Endodermal cell (in vitro differentiated cells): ENCODE measurements at regions not wholly inside any gene's neighbourhood (a gene's known extent, or its start where the extent isn't known, plus 50 kb on each side); places are given as distances from the start of the nearest gene placed in this dataset.

Experiments
- DNase-seq: peaks from one replicate; pipeline ENCODE4 v3.0.0-alpha.2; 2017
- H3K27ac ChIP-seq: 2 replicates; pipeline ENCODE4 v1.5.1; 2013; ENCODE audit warnings: mild to moderate bottlenecking, low read depth, low read length, moderate library complexity
- H3K27me3 ChIP-seq: 2 replicates; pipeline ENCODE4 v1.6.1; 2013; ENCODE audit warnings: mild to moderate bottlenecking, low read length, moderate library complexity; ENCODE audit not compliant: insufficient read depth, control insufficient read depth, poor library complexity, severe bottlenecking
- H3K36me3 ChIP-seq: 2 replicates; pipeline ENCODE4 v1.7.0; 2013; ENCODE audit warnings: mild to moderate bottlenecking, low read length, moderate library complexity; ENCODE audit not compliant: control insufficient read depth, insufficient read depth
- H3K4me1 ChIP-seq: one replicate; pipeline ENCODE4 v1.7.0; 2013; ENCODE audit warnings: low read length; ENCODE audit not compliant: control insufficient read depth, insufficient read depth
- H3K4me3 ChIP-seq: 2 replicates; pipeline ENCODE4 v1.5.1; 2013; ENCODE audit warnings: mild to moderate bottlenecking, low read length, moderate library complexity
- H3K9ac ChIP-seq: 2 replicates; pipeline ENCODE4 v1.6.1; 2013; ENCODE audit warnings: mild to moderate bottlenecking, low read length, moderate library complexity; ENCODE audit not compliant: poor library complexity, severe bottlenecking; ENCODE audit errors: extremely low read depth
- H3K9me3 ChIP-seq: 2 replicates; pipeline ENCODE4 v1.6.1; 2013; ENCODE audit warnings: mild to moderate bottlenecking, low read length, moderate library complexity; ENCODE audit not compliant: control insufficient read depth
- H3K27ac Mint-ChIP-seq: 2 replicates; pipeline ENCODE4 v1.8.0; 2020; ENCODE audit warnings: mixed read lengths
- H3K27me3 Mint-ChIP-seq: 2 replicates; pipeline ENCODE4 v1.8.0; 2021; ENCODE audit warnings: mild to moderate bottlenecking, mixed read lengths; ENCODE audit not compliant: insufficient read depth
- H3K36me3 Mint-ChIP-seq: 2 replicates; pipeline ENCODE4 v1.8.0; 2020; ENCODE audit warnings: low read depth, mixed read lengths
- H3K4me1 Mint-ChIP-seq: 2 replicates; pipeline ENCODE4 v1.8.0; 2020; ENCODE audit warnings: mixed read lengths
- H3K4me3 Mint-ChIP-seq: 2 replicates; pipeline ENCODE4 v1.8.0; 2020; ENCODE audit warnings: mild to moderate bottlenecking, moderate library complexity, mixed read lengths
- H3K9me3 Mint-ChIP-seq: 2 replicates; pipeline ENCODE4 v1.8.0; 2020; ENCODE audit warnings: mild to moderate bottlenecking, mixed read lengths
- WGBS, 2 experiments: methylation state at CpG; one replicate each; pipeline versions ENCODE4 v1.1.5 to v1.1.7; 2013; ENCODE audit warnings: missing lambda C conversion rate in 2 of 2, mixed read lengths in 1 of 2; ENCODE audit not compliant: insufficient coverage in 1 of 2, insufficient read length in 1 of 2; 5-methylcytosine and 5-hydroxymethylcytosine counted together
- TF ChIP-seq, protein P1 (sequence below): fragments of 200-600 bp; sonication (generic); conservative IDR thresholded peaks from 2 replicates; pipeline ENCODE4 v1.5.0; 2021; ENCODE audit warnings: antibody characterized with exemption, mild to moderate bottlenecking

- H3K4me3 ChIP-seq, result no peak overlapping the region
- H3K36me3 ChIP-seq, result no peaks in the 10 kb centered on the region
- H3K4me1 ChIP-seq, result no peaks in the 10 kb centered on the region
- H3K27me3 ChIP-seq, result no peaks in the 10 kb centered on the region
- H3K4me3 Mint-ChIP-seq, result no peak overlapping the region
- H3K27ac ChIP-seq, result no peak overlapping the region
- 93 to 100% methylated on average over 1 to 2 of the region's 2 CpGs for WGBS, 2 experiments
- no peaks in the 10 kb centered on the region for H3K27me3 Mint-ChIP-seq
- no peak for DNase-seq
- peaks cover 10% of the 10 kb centered on the region for H3K4me1 Mint-ChIP-seq
- no peaks in the 10 kb centered on the region for H3K9me3 ChIP-seq
- H3K36me3 Mint-ChIP-seq, result no peaks in the 10 kb centered on the region
- no peak overlapping the region for H3K9ac ChIP-seq
- H3K27ac Mint-ChIP-seq, result no peak overlapping the region
- H3K9me3 Mint-ChIP-seq, result no peaks in the 10 kb centered on the region
- TF ChIP-seq, protein P1, sequence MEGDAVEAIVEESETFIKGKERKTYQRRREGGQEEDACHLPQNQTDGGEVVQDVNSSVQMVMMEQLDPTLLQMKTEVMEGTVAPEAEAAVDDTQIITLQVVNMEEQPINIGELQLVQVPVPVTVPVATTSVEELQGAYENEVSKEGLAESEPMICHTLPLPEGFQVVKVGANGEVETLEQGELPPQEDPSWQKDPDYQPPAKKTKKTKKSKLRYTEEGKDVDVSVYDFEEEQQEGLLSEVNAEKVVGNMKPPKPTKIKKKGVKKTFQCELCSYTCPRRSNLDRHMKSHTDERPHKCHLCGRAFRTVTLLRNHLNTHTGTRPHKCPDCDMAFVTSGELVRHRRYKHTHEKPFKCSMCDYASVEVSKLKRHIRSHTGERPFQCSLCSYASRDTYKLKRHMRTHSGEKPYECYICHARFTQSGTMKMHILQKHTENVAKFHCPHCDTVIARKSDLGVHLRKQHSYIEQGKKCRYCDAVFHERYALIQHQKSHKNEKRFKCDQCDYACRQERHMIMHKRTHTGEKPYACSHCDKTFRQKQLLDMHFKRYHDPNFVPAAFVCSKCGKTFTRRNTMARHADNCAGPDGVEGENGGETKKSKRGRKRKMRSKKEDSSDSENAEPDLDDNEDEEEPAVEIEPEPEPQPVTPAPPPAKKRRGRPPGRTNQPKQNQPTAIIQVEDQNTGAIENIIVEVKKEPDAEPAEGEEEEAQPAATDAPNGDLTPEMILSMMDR, result no peak
Measured at GRCh38 chr5:92850886-92851285, 730.1 kb downstream of the NR2F1-AS1 start.

- no peaks in the 10 kb centered on the region for H3K36me3 ChIP-seq
- Mint-ChIP-seq H3K4me1 (peaks cover 12% of the 10 kb centered on the region), H3K4me3 (no peak overlapping the region), H3K36me3 (no peaks in the 10 kb centered on the region), H3K9me3 (no peaks in the 10 kb centered on the region), H3K27ac (no peak overlapping the region), H3K27me3 (no peaks in the 10 kb centered on the region)
- no peaks in the 10 kb centered on the region for H3K27me3 ChIP-seq
- no peaks in the 10 kb centered on the region for H3K9me3 ChIP-seq
- TF ChIP-seq, protein P1, result no peak
- no peak overlapping the region for H3K4me3 ChIP-seq
- H3K27ac ChIP-seq, result no peak overlapping the region
- no peak overlapping the region for H3K9ac ChIP-seq
- DNase-seq, result no peak
- H3K4me1 ChIP-seq, result no peaks in the 10 kb centered on the region
Measured at GRCh38 chr5:92849756-92850155, 731.3 kb downstream of the NR2F1-AS1 start.

- H3K27me3 ChIP-seq, result no peaks in the 10 kb centered on the region
- peaks cover 11% of the 10 kb centered on the region for H3K4me1 Mint-ChIP-seq
- H3K27ac ChIP-seq, result no peak overlapping the region
- H3K36me3 Mint-ChIP-seq, result no peaks in the 10 kb centered on the region
- H3K4me1 ChIP-seq, result no peaks in the 10 kb centered on the region
- no peak overlapping the region for H3K9ac ChIP-seq
- H3K27ac Mint-ChIP-seq, result no peak overlapping the region
- 92 to 96% methylated on average over 3 to 5 of the region's 5 CpGs for WGBS, 2 experiments
- no peaks in the 10 kb centered on the region for H3K9me3 Mint-ChIP-seq
- H3K4me3 Mint-ChIP-seq, result no peak overlapping the region
- no peaks in the 10 kb centered on the region for H3K9me3 ChIP-seq
- no peak overlapping the region for H3K4me3 ChIP-seq
- no peaks in the 10 kb centered on the region for H3K27me3 Mint-ChIP-seq
- TF ChIP-seq, protein P1, result no peak
- DNase-seq, result no peak
- H3K36me3 ChIP-seq, result no peaks in the 10 kb centered on the region
Measured at GRCh38 chr5:92841604-92842155, 739.3 kb downstream of the NR2F1-AS1 start.
